A549 (cell line): ENCODE measurements at regions not wholly inside any gene's neighbourhood (a gene's known extent, or its start where the extent isn't known, plus 50 kb on each side); places are given as distances from the start of the nearest gene placed in this dataset.
A peak's percentile ranks its signal among the peaks of the same experiment; 100 is the strongest.

Experiments used
- ATAC-seq, 2 experiments: fragments of 200-7000 bp in 1 of 2; fragments of >200 bp in 1 of 2; cut with Nextera tagmentation in 1 of 2; cut with Tn5 transposase in 1 of 2; 3 replicates each; pipeline versions ENCODE4 v1.8.0 to v1.9.1; 2018 to 2020; ENCODE audit warnings: mild to moderate bottlenecking in 1 of 2, moderate library complexity in 1 of 2
- CTCF ChIA-PET: fragments of 300-600 bp; sonication (Branson Sonifier 250); formaldehyde crosslinking; extraction: SDS; loops from one replicate; lab custom pipeline; 2021; ENCODE audit warnings: antibody characterized with exemption, inconsistent platforms; lab: Yijun Ruan, JAX
- POLR2A ChIA-PET: fragments of 350-600 bp; formaldehyde crosslinking; extraction: SDS; loops from one replicate; lab custom pipeline; 2021; ENCODE audit warnings: antibody characterized with exemption, inconsistent platforms; lab: Yijun Ruan, JAX
- DNase-seq, 2 experiments: peaks; one replicate each; pipeline versions ENCODE4 v3.0.0 to v3.0.0-alpha.2; 2011 to 2016; ENCODE audit warnings: low read depth in 1 of 2, low spot score in 1 of 2
- FAIRE-seq: peaks from 2 replicates; lab custom pipeline; 2011; peaks lifted over from hg19 to GRCh38; lab: Jason Lieb, UNC
- H3K27ac ChIP-seq, 2 experiments: fragments of >200 bp; sonication (Bioruptor Twin); formaldehyde crosslinking; 3 replicates each; pipeline ENCODE4 v1.5.1; 2016 to 2017
- H3K4me1 ChIP-seq: fragments of >200 bp; sonication (Bioruptor Twin); formaldehyde crosslinking; 3 replicates; pipeline ENCODE4 v1.6.1; 2016
- H3K4me2 ChIP-seq: fragments of >200 bp; sonication (Bioruptor Twin); formaldehyde crosslinking; 3 replicates; pipeline ENCODE4 v1.6.1; 2016
- H3K4me3 ChIP-seq: fragments of >200 bp; sonication (Bioruptor Twin); formaldehyde crosslinking; 3 replicates; pipeline ENCODE4 v1.5.1; 2016
- H3K9me3 ChIP-seq: fragments of >200 bp; sonication (Bioruptor Twin); formaldehyde crosslinking; 3 replicates; pipeline ENCODE4 v1.6.1; 2016
- BCL3 ChIP-seq: fragments of >200 bp; sonication (Bioruptor Twin); formaldehyde crosslinking; IDR thresholded peaks from 3 replicates; pipeline ENCODE4 v1.6.1; 2016
- CBX8 ChIP-seq: fragments of 200-600 bp; sonication (generic); IDR thresholded peaks from 2 replicates; pipeline ENCODE4 v1.6.1; 2016
- CEBPB ChIP-seq, 2 experiments: fragments of >200 bp in 1 of 2; sonication (Bioruptor Twin) in 1 of 2; formaldehyde crosslinking in 1 of 2; IDR thresholded peaks; 2 replicates each; pipeline ENCODE4 v1.6.1; 2012 to 2016
- CHD4 ChIP-seq: fragments of 200-600 bp; sonication (generic); IDR thresholded peaks from 2 replicates; pipeline ENCODE4 v1.6.1; 2016; ENCODE audit warnings: antibody characterized with exemption, mild to moderate bottlenecking, borderline replicate concordance
- CTCF ChIP-seq: fragments of >200 bp; sonication (Bioruptor Twin); formaldehyde crosslinking; IDR thresholded peaks from 3 replicates; pipeline ENCODE4 v1.5.1; 2016
- E2F6 ChIP-seq: IDR thresholded peaks from 2 replicates; pipeline ENCODE4 v1.6.1; 2012; ENCODE audit warnings: low read depth, borderline replicate concordance
- EHMT2 ChIP-seq: fragments of 200-600 bp; sonication (generic); IDR thresholded peaks from 2 replicates; pipeline ENCODE4 v1.6.1; 2016; ENCODE audit warnings: antibody characterized with exemption, low read depth, mild to moderate bottlenecking, moderate library complexity
- ESRRA ChIP-seq: fragments of 150-350 bp; IDR thresholded peaks from 2 replicates; pipeline ENCODE4 v1.6.1; 2014; ENCODE audit warnings: mild to moderate bottlenecking, low read length, borderline replicate concordance
- FOXS1 ChIP-seq: fragments of 250-450 bp; sonication (Bioruptor Pico); IDR thresholded peaks from 2 replicates; pipeline ENCODE4 v1.5.0; 2020; ENCODE audit warnings: mild to moderate bottlenecking, moderate library complexity
- GATA3 ChIP-seq: IDR thresholded peaks from 2 replicates; pipeline ENCODE4 v1.6.1; 2012; ENCODE audit warnings: borderline replicate concordance
- HOXA7 ChIP-seq: fragments of 250-450 bp; sonication (Bioruptor Pico); IDR thresholded peaks from 2 replicates; pipeline ENCODE4 v1.5.0; 2020; ENCODE audit warnings: mild to moderate bottlenecking, moderate library complexity
- HOXB5 ChIP-seq: fragments of 250-450 bp; sonication (Bioruptor Pico); IDR thresholded peaks from 2 replicates; pipeline ENCODE4 v1.5.0; 2020; ENCODE audit warnings: mild to moderate bottlenecking, moderate library complexity
- JUNB ChIP-seq: fragments of >200 bp; sonication (Bioruptor Twin); formaldehyde crosslinking; IDR thresholded peaks from 2 replicates; pipeline ENCODE4 v1.6.1; 2016
- KDM1A ChIP-seq: fragments of 200-600 bp; sonication (generic); IDR thresholded peaks from 2 replicates; pipeline ENCODE4 v1.6.1; 2016; ENCODE audit warnings: low read depth, mild to moderate bottlenecking
- KDM5A ChIP-seq: fragments of 200-600 bp; sonication (generic); IDR thresholded peaks from 2 replicates; pipeline ENCODE4 v1.6.1; 2016; ENCODE audit warnings: antibody characterized with exemption, mild to moderate bottlenecking
- MAFK ChIP-seq: fragments of 450-650 bp; IDR thresholded peaks from 2 replicates; pipeline ENCODE4 v1.6.1; 2014; ENCODE audit not compliant: partially characterized antibody
- NFE2L2 ChIP-seq: fragments of 150-350 bp; conservative IDR thresholded peaks from 2 replicates; pipeline ENCODE4 v1.6.1; 2014; ENCODE audit warnings: low read length
- NR3C1 ChIP-seq: fragments of >200 bp; sonication (Bioruptor Twin); formaldehyde crosslinking; IDR thresholded peaks from 3 replicates; pipeline ENCODE4 v1.6.1; 2017
- PHF8 ChIP-seq: fragments of 200-600 bp; sonication (generic); IDR thresholded peaks from 2 replicates; pipeline ENCODE4 v1.6.1; 2016; ENCODE audit warnings: low read depth, mild to moderate bottlenecking, antibody characterized with exemption, moderate library complexity, borderline replicate concordance
- RNF2 ChIP-seq: fragments of 200-600 bp; sonication (generic); IDR thresholded peaks from 2 replicates; pipeline ENCODE4 v1.6.1; 2016; ENCODE audit warnings: low read depth, mild to moderate bottlenecking, antibody characterized with exemption, moderate library complexity, borderline replicate concordance
- TP53 ChIP-seq: fragments of 250-450 bp; sonication (Bioruptor Pico); IDR thresholded peaks from 2 replicates; pipeline ENCODE4 v1.5.0; 2021; ENCODE audit warnings: mild to moderate bottlenecking, moderate library complexity
- USF2 ChIP-seq: fragments of 450-650 bp; IDR thresholded peaks from 2 replicates; pipeline ENCODE4 v1.6.1; 2014; ENCODE audit warnings: antibody characterized with exemption
- WGBS: methylation state at CpG from one replicate; pipeline ENCODE4 v1.1.6; 2017; ENCODE audit errors: missing lambda C conversion rate; 5-methylcytosine and 5-hydroxymethylcytosine counted together

GRCh38 chr2:187150670-187151069, 297.4 kb downstream of the CALCRL start:
- 8% methylated on average over 3 of the region's 3 CpGs for WGBS
- ATAC-seq: no peak
- TF ChIP-seq NFE2L2: no peak
- TF ChIP-seq TP53 (CRISPR knock-in tag): no peak

GRCh38 chr2:187148059-187148714, 299.2 kb upstream of the ZSWIM2 start:
- TF ChIP-seq PHF8 (no peak), CBX8 (no peak), GATA3 (no peak), ESRRA (no peak), HOXA7 (CRISPR knock-in tag) (no peak), JUNB (no peak), HOXB5 (no peak), RNF2 (no peak), KDM1A (no peak), E2F6 (no peak), BCL3 (no peak), CTCF (no peak), KDM5A (no peak), USF2 (no peak), CEBPB (IDR thresholded peaks at IDR 0.05) (no peak), NR3C1 (no peak), EHMT2 (no peak), FOXS1 (CRISPR knock-in tag) (no peak), MAFK (no peak), CHD4 (no peak)
- DNase-seq (no peak), ATAC-seq (no peak), FAIRE-seq (no peak)
- H3K4me1 ChIP-seq: no peaks in the 10 kb centered on the region
- no peaks in the 10 kb centered on the region for H3K9me3 ChIP-seq
- CTCF ChIA-PET: no interaction called here
- WGBS: 31% methylated on average over 2 of the region's 2 CpGs
- no peak overlapping the region for H3K4me2 ChIP-seq
- no peak overlapping the region for H3K27ac ChIP-seq
- POLR2A ChIA-PET: no interaction called here
- H3K4me3 ChIP-seq: no peak overlapping the region

More at GRCh38 chr2:187150670-187151069, 297.4 kb downstream of the CALCRL start:
- Histone ChIP-seq H3K27ac (no peak overlapping the region), H3K4me2 (no peak overlapping the region), H3K4me1 (no peaks in the 10 kb centered on the region), H3K4me3 (no peak overlapping the region), H3K9me3 (0 out of 3 replicates have a peak, but pooled peaks cover 3% of the 10 kb centered on the region)
- DNase-seq: no peak
- ChIA-PET CTCF (no interaction called here), POLR2A (no interaction called here)
- no peak for FAIRE-seq

GRCh38 chr2:187143537-187143936, 294.6 kb upstream of the ZSWIM2 start:
- Histone ChIP-seq H3K4me2 (no peak overlapping the region), H3K4me3 (no peak overlapping the region), H3K4me1 (no peaks in the 10 kb centered on the region), H3K27ac (no peak overlapping the region), H3K9me3 (no peaks in the 10 kb centered on the region)
- 25% methylated on average over 3 of the region's 3 CpGs for WGBS
- DNase-seq (no peak), ATAC-seq (no peak), FAIRE-seq (no peak)
- TF ChIP-seq MAFK (peak; percentile 89), CBX8 (no peak)
- ChIA-PET CTCF (no interaction called here), POLR2A (no interaction called here)
